NK-92 treated with Interleukin-12 subunit alpha and Interleukin-12 subunit beta, amount 100 ng/mL, for 24 hours (cell line): ENCODE measurements at regions not wholly inside any gene's neighbourhood (a gene's known extent, or its start where the extent isn't known, plus 50 kb on each side); places are given as distances from the start of the nearest gene placed in this dataset.
"Not testable (repeated sequence)": the region's sequence is repeated elsewhere in the genome, so short reads cannot be mapped to it uniquely, and the experiment has no call there.

Experiments
- DNase-seq: peaks from one replicate; lab custom pipeline; 2025; lab: John Stamatoyannopoulos, UW

DNA sequence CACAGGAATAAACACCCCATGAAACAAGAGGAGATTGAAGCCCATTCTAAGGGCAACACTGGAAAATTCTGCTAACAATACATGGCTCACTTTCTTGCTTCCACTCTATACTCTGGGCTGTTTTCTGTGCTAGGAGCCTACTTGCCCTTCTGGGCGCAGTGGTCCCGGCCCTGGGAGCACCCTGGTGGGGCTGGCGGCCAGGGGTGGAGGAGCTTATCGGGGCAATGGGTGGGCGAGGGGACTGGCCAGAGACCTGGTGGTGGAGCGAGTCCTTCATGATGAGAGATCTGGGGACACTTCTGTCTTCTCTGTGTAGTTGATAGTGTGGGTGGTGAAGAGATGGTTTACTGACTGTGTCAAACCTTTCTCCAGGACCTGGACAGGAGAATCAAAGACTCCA is 1128.5 kb downstream of the TBL1XR1 start:
- DNase-seq: no peak

DNA sequence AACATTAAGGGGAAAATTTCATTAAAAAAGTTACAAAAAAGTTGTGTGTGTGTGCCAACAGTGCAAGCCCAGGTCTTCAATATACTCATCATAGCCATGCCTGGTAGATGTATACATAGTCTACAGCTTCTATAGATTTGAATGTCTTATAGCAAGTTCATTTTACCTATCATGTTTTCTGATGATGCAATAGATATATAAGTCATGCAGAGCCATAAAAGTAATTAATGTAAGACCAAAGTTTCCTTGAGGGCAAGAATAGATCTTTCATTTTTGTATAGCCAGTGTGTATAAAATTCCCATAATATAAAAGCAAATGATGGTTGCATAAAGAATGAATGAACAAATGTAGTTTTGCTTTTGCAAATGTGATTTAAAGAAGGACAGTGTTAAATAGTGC is 1138.4 kb downstream of the TBL1XR1 start:
- DNase-seq: no peak

DNA sequence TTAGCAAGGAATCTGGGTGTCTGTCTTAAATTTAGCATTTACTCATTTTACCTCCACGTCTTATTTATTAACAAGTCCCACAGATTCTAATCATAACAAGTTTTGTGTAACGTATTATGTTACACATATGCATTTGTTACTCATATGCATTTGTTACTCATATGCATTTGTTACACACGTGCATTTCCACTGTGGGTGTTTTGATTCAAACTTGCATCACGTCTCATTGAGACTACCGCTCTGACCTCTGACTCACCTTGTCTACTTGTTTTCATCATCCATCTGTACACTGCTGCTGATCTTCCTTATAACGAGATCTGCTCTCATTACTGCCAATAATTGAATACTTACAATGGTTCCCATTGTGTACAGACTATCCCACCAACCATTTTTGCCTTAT is 1141.4 kb downstream of the TBL1XR1 start:
- DNase-seq: no peak

DNA sequence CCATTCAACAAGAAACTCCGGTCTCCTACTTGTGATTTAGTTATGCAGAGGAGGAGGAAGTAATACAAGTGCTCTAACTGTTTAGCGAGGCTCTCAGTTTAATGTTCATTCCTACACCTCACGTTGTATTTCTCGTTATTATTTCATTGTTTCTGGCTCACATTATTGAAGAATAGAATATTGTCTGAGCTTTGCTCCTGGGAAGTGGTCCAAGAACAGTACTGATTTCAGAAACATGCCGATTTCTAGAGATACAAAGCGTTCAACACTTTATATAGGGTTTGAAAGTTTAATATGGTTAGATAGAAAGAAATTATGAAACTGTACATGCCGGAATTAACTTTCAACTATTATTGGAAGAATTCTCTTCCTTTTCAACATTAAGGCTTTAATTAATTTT is 1145.5 kb downstream of the TBL1XR1 start:
- no peak for DNase-seq

DNA sequence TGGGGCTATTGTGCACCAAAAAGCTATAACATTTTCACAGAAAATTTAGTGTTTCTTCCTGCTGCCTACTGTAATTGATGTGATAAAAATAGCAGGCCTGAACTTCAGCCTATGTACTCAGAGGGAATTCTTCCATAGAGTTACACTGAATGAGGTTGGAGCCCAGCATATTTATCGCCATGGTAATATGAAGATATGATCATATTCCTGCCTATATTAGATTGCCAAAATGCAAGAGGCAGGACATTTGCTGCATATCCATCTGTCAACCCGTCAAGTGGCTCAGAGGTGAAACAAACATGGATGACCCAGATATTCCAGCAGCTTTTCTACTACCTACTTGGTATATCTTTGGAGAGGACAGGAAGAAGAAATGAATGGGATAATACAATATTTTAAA is 1150.6 kb downstream of the TBL1XR1 start:
- no peak for DNase-seq

DNA sequence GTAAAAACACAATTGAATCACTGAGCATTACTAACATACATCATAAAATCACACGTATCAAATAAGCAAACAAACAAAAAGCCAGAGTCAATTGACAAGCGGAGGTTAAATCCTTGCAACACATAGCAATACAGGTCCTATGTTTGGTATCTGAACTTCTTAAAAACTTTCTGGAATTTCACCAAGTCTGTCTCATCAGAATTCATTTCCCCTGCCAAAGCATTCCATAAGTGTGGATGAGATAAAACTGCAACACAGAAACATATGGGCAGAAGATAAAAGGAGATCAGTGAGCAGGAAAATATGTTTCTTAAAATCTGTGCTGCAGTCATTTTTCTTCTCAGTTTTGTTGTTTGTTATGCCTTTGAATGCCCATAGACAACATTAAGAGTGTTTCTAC is 1155.5 kb downstream of the TBL1XR1 start:
- no peak for DNase-seq

DNA sequence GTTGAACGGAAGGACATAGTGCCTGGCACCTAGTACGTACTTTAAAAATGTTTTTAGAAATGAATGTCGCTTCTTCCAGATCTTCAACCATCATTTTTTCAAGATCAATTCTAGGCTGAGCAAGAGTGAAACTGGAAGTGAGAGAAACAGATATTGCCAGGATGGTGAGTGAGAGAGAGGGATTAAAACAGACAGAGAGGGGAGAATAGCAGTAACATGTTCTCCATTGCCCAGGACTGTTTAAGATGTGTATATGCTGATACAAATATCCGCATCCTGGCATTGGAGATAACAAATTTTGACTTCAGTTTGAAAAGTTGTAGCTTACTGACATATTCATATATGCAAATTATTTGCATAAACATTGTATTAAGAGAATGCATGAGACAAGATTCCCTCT is 1156.1 kb downstream of the TBL1XR1 start:
- DNase-seq: no peak

DNA sequence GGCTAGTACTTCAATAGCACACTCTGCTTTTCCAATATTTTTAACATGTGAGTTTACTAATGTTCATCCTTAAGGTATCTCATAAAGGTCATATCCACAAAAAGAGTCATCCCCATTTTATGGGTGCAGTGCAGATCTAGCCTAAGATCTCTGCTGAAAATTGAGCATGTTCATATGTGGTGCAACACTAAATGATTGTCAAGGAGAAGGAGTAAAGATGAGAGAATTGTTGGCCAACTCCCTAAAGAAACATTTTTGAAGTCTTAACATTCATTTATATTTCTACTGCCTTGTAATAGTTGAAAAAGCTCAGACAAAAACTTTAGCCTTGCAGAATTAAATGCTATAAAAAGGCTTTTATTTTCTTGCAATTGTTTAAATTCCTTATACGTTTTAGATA is 1159.6 kb downstream of the TBL1XR1 start:
- DNase-seq: no peak

DNA sequence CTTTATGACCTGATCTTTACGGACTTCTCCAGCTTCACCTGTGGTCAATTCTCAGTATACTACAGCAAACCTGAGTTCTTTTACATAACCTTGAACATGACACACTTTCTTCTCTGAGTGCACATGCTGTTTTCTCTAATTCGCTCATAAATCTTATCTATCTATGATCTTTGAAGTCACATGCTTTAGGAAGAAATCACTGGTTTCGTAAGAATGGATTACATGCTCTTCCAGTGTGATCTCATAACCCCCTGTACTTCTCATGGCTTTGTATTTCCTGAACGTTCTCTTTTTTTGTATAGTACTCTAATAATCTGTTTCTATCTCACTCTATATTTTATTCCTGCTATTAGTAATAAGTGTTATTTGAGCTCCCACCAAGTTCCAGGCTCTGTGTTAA is 1165.2 kb downstream of the TBL1XR1 start:
- no peak for DNase-seq

DNA sequence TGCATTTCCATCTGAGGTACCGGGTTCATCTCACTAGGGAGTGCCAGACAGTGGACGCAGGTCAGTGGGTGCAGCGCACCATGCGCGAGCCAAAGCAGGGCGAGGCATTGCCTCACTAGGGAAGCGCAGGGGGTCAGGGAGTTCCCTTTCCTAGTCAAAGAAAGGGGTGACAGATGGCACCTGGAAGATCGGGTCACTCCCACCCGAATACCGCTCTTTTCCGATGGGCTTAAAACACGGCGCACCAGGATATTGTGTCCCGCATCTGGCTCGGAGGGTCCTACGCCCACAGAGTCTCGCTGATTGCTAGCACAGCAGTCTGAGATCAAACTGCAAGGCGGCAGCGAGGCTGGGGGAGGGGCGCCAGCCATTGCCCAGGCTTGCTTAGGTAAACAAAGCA is 1157.1 kb downstream of the NAALADL2 start:
- not testable (repeated sequence) for DNase-seq

DNA sequence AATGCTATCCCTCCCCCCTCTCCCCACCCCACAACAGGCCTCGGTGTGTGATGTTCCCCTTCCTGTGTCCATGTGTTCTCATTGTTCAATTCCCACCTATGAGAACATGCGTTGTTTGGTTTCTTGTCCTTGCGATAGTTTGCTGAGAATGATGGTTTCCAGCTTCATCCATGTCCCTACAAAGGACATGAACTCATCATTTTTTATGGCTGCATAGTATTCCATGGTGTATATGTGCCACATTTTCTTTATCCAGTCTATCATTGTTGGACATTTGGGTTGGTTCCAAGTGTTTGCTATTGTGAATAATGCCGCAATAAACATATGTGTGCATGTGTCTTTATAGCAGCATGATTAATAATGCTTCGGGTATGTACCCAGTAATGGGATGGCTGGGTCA is 1156.1 kb downstream of the NAALADL2 start:
- DNase-seq: not testable (repeated sequence)

DNA sequence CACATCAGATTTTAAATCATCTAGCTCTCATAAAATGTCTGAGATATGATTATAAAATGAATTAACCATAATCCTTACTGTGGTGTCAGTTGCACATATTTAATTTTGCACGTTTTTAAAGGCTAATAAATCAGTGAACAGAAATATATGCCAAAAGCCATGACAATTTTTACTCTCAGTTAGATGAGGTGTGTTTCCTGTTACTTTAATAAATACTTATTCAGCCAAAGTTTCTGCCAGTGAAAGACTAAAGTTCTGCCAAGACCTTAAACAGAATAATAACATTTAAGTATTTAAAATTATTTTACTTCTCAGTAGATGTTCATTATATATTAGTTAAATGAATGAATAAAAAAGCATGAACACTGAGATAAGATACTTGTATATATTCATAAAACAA is 1150.1 kb downstream of the NAALADL2 start:
- no peak for DNase-seq

DNA sequence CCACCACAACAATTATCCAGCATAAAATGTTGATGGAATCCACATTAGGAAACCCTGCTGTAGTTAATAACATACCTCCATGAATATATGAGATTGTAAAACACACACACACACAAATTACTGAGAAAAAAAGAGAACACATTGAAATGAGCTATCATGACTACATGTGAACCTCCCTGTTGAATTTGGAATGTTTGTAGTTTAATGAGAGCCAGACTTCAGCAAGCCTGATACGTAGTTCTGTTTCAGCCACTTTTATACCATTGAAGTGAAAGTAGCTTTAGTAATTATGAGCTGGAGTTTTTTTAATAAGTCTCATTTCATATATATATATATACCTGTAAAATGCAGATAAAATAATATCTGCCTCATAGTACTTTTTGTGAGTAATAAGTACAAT is 1146.4 kb downstream of the NAALADL2 start:
- DNase-seq: no peak

DNA sequence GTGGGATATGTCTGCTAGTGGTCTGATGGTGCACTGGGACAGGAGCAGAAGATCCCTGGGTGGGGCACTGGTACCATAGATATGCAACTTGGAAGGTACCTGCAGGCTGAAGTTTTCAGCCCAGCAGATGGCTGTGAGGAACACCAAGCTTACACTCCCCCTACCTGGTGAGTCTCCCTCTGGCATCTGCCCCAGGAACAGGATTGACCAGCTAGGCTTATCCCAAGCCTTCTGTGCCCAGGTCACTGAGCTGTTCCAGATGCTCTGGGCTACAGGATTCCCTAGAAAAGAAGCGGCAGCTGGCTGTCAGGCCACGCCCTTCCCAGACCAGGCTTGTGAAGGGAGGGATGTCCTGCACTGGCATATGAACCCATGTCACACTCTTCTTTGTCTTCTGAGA is 1130.0 kb downstream of the NAALADL2 start:
- no peak for DNase-seq

DNA sequence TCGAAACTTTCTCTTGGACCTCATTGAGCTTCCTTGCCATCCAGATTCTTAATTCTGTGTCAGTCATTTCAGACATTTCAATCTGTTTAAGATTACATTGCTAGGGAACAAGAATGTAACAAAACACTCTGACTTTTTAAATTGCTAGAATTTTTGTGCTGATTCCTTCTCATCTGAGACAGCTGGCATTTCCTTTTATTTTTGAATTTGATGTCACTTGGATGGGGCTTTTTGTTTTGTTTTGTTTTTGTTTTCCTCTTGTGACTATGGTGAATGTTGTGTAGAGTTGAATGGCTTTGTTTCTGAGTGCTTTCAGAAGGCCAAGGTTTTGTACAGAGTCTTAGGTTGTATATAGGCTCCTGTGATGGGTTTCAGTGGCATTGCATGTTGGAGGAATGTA is 1129.3 kb downstream of the NAALADL2 start:
- no peak for DNase-seq

DNA sequence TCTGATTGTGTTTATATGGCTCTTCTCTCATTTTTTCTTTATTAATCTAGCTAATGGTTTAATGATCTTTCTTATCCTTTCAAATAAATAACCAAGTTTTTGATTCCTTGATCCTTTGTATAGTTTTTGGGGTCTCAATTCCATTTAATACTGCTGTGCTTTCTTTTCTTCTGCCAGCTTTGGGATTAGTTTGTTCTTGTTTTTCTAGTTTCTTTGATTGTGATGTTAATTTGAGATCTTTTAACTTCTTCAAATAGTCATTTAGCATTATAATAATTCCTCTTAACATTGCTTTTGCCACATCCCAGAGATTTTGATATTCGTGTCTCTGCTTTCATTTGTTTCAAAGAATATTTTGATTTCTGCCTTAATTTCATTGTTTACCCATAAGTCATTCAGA is 1126.6 kb downstream of the NAALADL2 start:
- DNase-seq: no peak

DNA sequence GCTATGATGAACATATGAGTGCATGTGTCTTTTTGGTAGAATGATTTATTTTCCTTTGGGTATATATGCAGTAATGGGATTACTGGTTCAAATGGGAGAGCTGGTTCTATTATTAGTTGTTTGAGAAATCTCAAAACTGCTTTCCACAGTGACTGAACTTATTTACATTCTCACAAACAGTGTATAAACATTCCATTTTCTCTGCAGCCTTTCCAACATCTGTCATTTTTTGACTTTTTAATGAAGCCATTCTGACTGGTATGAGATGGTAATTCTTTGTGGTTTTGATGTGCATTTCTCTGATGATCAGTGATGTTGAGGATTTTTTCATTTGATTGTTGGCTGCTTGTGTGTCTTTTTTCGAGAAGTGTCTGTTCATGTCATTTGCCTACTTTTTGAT is 1124.2 kb downstream of the NAALADL2 start:
- DNase-seq: no peak

DNA sequence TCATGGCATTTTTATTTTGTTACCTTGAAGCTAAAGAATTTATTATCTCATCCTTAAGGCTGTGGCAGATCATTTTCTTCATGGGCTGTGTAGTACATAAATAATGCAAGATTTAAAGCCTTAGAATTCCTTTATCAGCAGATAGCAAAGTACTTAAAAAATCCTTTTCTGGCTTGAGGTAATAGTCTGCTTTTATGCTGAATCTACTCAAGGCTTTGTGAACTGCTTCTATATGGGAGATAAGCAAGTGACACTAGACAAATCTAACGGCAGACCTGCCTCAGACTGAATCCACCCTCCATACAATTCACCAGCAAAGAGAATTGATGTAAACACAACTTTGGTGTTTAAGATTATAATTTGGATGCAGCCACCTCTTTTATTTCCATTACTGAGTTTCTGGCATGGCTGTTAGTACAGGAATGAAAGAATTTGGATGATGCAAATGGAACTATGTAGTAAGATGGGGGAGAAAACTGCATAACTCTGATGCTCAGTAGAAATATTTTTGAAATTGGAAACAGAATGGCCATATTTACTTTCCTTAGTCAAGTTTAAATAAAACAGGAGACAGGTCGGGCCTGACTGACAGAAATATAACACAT is 1121.5 kb downstream of the NAALADL2 start:
- DNase-seq: no peak

DNA sequence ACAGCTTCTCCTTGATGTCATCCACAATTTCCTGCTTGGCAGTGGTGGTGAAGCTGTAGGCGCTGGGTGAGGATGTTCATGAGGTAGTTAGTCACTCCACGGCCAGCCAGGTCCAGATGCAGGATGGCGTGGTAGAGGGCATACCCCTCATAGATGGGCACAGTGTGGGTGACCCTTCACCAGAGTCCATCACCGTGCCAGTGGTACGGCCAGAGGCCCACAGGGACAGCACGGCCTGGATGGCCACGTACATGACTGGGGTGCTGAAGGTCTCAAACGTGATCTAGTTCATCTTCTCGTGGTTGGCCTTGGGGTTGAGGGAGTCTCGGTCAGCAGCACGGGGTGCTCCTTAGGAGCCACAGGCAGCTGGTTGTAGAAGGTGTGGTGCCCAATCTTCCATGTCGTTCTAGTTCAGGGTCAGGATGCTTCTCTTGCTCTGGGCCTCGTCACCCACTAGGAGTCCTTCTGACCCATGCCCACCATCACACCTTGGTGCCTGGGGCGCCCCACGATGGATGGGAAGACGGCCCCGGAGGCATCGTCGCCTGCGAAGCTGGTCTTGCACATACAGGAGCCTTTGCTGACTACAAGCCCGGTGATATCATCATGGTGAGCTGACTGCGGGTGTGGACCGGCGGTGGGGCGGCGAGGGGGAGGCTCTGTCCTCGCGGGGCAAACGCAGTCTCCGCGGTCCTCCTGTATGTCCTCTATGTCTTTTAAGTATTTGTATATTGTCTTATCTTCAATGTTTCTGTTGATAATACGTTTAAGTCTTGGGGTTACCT is 1119.0 kb downstream of the NAALADL2 start:
- no peak for DNase-seq

DNA sequence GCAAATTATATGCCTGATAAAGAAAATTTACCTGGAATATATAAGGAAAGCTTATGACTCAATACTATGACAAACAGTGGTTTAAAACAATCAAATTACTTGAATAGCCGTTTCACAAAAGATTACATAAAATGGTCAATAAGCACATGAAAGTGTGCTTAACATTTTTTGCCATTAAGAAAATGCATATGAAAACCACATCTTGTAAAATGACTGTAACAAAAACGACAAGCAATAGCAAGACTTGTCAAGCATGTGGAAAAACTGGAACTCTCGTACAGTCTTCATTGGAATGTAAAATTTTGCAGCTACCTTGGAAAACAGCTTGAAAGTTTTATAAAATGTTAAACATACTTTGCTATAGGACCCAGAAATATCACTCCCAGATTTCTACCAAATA is 1110.3 kb downstream of the NAALADL2 start:
- no peak for DNase-seq

DNA sequence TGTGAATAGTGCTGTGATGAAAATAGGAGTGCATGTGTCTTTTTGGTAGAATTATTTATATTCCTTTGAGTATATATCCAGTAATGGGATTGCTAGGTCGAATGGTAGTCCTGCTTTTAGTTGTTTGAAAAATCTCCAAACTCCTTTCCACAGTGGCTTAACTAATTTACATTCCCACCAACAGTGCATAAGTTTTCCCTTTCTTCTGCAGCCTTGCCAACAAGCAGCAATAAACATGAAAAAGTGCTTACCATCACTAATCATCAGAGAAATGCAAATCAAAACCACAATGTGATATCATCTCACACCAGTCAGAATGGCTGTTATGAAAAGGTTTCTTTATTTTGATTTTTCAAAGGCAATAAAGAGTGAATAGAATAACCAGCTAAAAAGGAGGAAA is 1105.9 kb downstream of the NAALADL2 start:
- no peak for DNase-seq

DNA sequence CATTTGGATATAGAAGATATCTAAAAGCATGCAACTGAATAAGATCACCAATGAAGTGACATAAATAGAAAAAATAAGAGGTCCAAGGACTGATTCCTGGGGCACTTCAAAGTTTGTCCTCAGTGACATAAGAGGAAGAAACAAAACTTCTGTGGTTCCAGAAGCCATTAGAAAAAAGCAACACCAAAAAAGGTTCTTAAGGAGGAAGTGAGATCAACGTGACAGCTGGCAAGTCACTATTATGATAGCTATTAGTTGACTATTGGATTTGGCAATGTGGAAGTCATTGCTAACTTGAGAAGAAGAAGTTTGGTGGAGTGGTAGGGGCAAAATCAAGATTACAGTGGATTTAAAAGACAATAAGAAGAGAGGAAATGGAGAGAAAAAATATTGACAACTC is 1098.3 kb downstream of the NAALADL2 start:
- DNase-seq: no peak

DNA sequence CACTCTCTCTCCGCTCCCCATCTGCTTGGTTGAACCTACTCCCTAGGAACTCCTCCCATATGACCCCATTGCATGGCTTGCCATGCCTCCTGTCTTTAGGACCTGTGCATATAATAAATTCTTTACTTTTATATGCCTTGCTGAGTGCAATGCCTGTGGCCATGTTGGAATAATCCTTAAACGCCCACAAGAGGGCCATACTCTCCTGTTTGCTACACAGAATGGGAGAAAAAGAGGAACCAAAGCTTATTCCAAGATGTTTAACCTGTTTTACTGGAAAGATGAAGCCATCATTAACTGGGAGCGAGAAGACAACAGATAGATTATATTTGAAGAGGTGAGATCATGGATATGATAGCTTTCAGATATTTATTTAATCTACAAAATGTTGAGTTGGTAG is 1097.8 kb downstream of the NAALADL2 start:
- no peak for DNase-seq

DNA sequence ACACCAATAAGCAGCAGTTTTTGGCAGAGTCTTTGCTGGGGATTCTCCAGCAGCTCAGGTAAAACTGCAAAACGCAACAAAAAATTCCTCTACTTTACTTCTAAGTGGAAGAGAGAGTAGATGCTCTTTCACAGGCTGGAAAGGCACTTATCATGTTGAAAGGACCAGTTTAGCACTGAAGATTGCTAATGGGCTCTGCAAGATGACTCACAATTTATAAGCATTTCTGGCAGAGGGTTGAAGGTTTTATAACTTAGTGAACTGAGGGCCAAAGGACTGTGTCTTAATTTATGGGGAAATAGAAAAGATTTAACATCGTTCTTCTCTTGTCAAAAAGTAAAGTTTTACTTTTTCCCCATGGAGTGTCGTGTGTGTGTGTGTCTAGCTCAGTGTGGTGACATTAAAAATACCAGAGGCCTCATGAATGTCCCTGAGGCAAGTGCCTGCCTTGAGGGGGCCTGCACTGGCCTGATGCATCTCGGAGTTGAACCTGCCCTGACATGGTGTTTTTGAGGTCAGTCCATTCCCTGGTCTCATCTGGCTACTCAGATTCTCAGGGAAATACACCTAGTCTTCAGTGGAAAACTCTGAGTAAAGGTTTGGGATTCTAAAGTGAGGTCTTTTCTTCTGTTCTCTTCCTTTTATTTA is 1092.0 kb downstream of the NAALADL2 start:
- DNase-seq: no peak
